Esophagus muscularis mucosa (tissue), 4 donors: ENCODE measurements at regions not wholly inside any gene's neighbourhood (a gene's known extent, or its start where the extent isn't known, plus 50 kb on each side); places are given as distances from the start of the nearest gene placed in this dataset.
A peak's percentile ranks its signal among the peaks of the same experiment; 100 is the strongest.

Experiments
- DNase-seq: peaks from one replicate; pipeline ENCODE4 v3.0.0-alpha.2; 2017; ENCODE audit errors: extremely low spot score
- H3K27ac ChIP-seq, 4 donors: fragments of 200-600 bp; sonication (generic); replicated peaks in 1 of 4; 1 replicate in 3 of 4; 2 replicates in 1 of 4; pipeline ENCODE4 v1.5.1; 2016 to 2019; ENCODE audit warnings: mild to moderate bottlenecking in 1 of 4
- H3K27me3 ChIP-seq, 4 donors: fragments of 200-600 bp; sonication (generic); one replicate each; pipeline versions ENCODE4 v1.5.1 to v1.6.0; 2016 to 2019
- H3K36me3 ChIP-seq, 4 donors: fragments of 200-600 bp; sonication (generic); one replicate each; pipeline ENCODE4 v1.5.1; 2016 to 2019
- H3K4me1 ChIP-seq, 4 donors: fragments of 200-600 bp; sonication (generic); one replicate each; pipeline ENCODE4 v1.5.1; 2016 to 2019
- H3K4me3 ChIP-seq, 4 donors: fragments of 200-600 bp; sonication (generic); 1 replicate in 2 of 4; 2 replicates in 2 of 4; pipeline ENCODE4 v1.5.1; 2016 to 2019; ENCODE audit warnings: mild to moderate bottlenecking in 4 of 4, moderate library complexity in 1 of 4
- H3K9me3 ChIP-seq, 4 donors: fragments of 200-600 bp; sonication (generic); 1 replicate in 3 of 4; 2 replicates in 1 of 4; pipeline ENCODE4 v1.5.1; 2016 to 2019
- CTCF ChIP-seq, 3 experiments: fragments of 200-600 bp in 2 of 3; fragments of 450-650 bp in 1 of 3; sonication (generic) in 2 of 3; IDR thresholded peaks; one replicate each; pipeline ENCODE4 v1.5.1; 2017 to 2019; ENCODE audit warnings: antibody characterized with exemption in 3 of 3, mild to moderate bottlenecking in 2 of 3, moderate library complexity in 1 of 3
- EP300 ChIP-seq: sonication (generic); formaldehyde crosslinking; IDR thresholded peaks from one replicate; pipeline ENCODE4 v1.6.1; 2017; ENCODE audit warnings: antibody characterized with exemption
- POLR2A ChIP-seq: fragments of 450-650 bp; IDR thresholded peaks from one replicate; pipeline ENCODE4 v1.6.1; 2017; ENCODE audit warnings: antibody characterized with exemption, moderate library complexity, mild to moderate bottlenecking, low read depth
- POLR2AphosphoS5 ChIP-seq, 2 donors: sonication (generic); formaldehyde crosslinking; IDR thresholded peaks; one replicate each; pipeline ENCODE4 v1.6.1; 2017; ENCODE audit warnings: antibody characterized with exemption in 2 of 2
- WGBS: methylation state at CpG from one replicate; pipeline ENCODE4 v1.1.5; 2018; 5-methylcytosine and 5-hydroxymethylcytosine counted together
- intact Hi-C: fragments of 100-400 bp; cut with DNase I; formaldehyde crosslinking; loops from one replicate; pipeline ENCODE4 v1.15.1; 2023

- intact Hi-C loops = no loop called here
Measured at GRCh38 chr1:200243042-200243437, 166.8 kb downstream of the ZNF281 start.

GRCh38 chr1:200242110-200243041 lies 167.5 kb downstream of the ZNF281 start:
- H3K27me3 ChIP-seq = no peaks in the 10 kb centered on the region
- H3K27ac ChIP-seq = peak overlapping the region in 2 of 4 donors; percentile 5 to 38
- no peak for DNase-seq
- 32% methylated on average over 15 of the region's 15 CpGs for WGBS
- H3K4me1 ChIP-seq = peaks cover 12 to 16% (median 14%) of the 10 kb centered on the region in 4 donors
- TF ChIP-seq POLR2AphosphoS5 (IDR thresholded peaks at IDR 0.05) = no peak
- TF ChIP-seq EP300 = no peak
- TF ChIP-seq POLR2A = no peak
- TF ChIP-seq CTCF (IDR thresholded peaks at IDR 0.05) = no peak
- no peaks in the 10 kb centered on the region for H3K36me3 ChIP-seq
- intact Hi-C loops = no loop called here
- H3K9me3 ChIP-seq = no peaks in the 10 kb centered on the region
- peak overlapping the region; percentile 9 to 25 (median 16) for H3K4me3 ChIP-seq

More at GRCh38 chr1:200243042-200243437, 166.8 kb downstream of the ZNF281 start:
- no peaks in the 10 kb centered on the region for H3K36me3 ChIP-seq
- no peak for DNase-seq
- WGBS = 47% methylated on average over 11 of the region's 11 CpGs
- H3K4me1 ChIP-seq = peaks cover 12 to 16% (median 14%) of the 10 kb centered on the region in 4 donors
- H3K9me3 ChIP-seq = no peaks in the 10 kb centered on the region
- no peak for TF ChIP-seq POLR2A
- TF ChIP-seq POLR2AphosphoS5 (IDR thresholded peaks at IDR 0.05) = no peak
- no peak for TF ChIP-seq EP300
- no peak for TF ChIP-seq CTCF (IDR thresholded peaks at IDR 0.05)
- H3K4me3 ChIP-seq = peak overlapping the region; percentile 9 to 25 (median 16)
- peak overlapping the region in 1 of 4 donors; percentile 38 for H3K27ac ChIP-seq
- H3K27me3 ChIP-seq = no peaks in the 10 kb centered on the region

GRCh38 chr1:200240656-200241055 lies 169.2 kb downstream of the ZNF281 start:
- no peak overlapping the region for H3K4me3 ChIP-seq
- WGBS = 80% methylated on average over 9 of the region's 9 CpGs
- H3K9me3 ChIP-seq = no peaks in the 10 kb centered on the region
- no peaks in the 10 kb centered on the region for H3K36me3 ChIP-seq
- peaks cover 12 to 16% (median 14%) of the 10 kb centered on the region in 4 donors for H3K4me1 ChIP-seq
- DNase-seq = no peak
- H3K27me3 ChIP-seq = peaks cover 0 to 4% (median 0%) of the 10 kb centered on the region in 4 donors
- TF ChIP-seq POLR2AphosphoS5 (IDR thresholded peaks at IDR 0.05) = peak in 1 of 2 donors; percentile 42
- no peak for TF ChIP-seq CTCF (IDR thresholded peaks at IDR 0.05)
- no peak for TF ChIP-seq POLR2A
- intact Hi-C loops = no loop called here
- no peak overlapping the region for H3K27ac ChIP-seq

- no peak for DNase-seq
- Histone ChIP-seq H3K27ac (no peak overlapping the region), H3K4me3 (no peak overlapping the region), H3K4me1 (peaks cover 12 to 15% (median 14%) of the 10 kb centered on the region in 4 donors), H3K9me3 (no peaks in the 10 kb centered on the region), H3K27me3 (peaks cover 0 to 4% (median 0%) of the 10 kb centered on the region in 4 donors), H3K36me3 (no peaks in the 10 kb centered on the region)
- 87% methylated on average over 3 of the region's 3 CpGs for WGBS
- TF ChIP-seq POLR2AphosphoS5 (IDR thresholded peaks at IDR 0.05) (no peak), CTCF (IDR thresholded peaks at IDR 0.05) (no peak), EP300 (no peak)
- intact Hi-C loops = no loop called here
Measured at GRCh38 chr1:200238311-200238710, 171.5 kb downstream of the ZNF281 start.
